NOMO-1 treated with dmso at 0.1 percent for 144 hours (cell line): ENCODE measurements at regions not wholly inside any gene's neighbourhood (a gene's known extent, or its start where the extent isn't known, plus 50 kb on each side); places are given as distances from the start of the nearest gene placed in this dataset.

Experiments used
- DNase-seq: peaks from one replicate; lab custom pipeline; 2025; ENCODE audit not compliant: unreplicated experiment; lab: John Stamatoyannopoulos, UW

GRCh38 chr3:44013967-44014366, 227.7 kb upstream of the TOPAZ1 start:
- DNase-seq, result no peak

GRCh38 chr3:44015170-44015569, 226.5 kb upstream of the TOPAZ1 start:
- DNase-seq, result no peak

DNA sequence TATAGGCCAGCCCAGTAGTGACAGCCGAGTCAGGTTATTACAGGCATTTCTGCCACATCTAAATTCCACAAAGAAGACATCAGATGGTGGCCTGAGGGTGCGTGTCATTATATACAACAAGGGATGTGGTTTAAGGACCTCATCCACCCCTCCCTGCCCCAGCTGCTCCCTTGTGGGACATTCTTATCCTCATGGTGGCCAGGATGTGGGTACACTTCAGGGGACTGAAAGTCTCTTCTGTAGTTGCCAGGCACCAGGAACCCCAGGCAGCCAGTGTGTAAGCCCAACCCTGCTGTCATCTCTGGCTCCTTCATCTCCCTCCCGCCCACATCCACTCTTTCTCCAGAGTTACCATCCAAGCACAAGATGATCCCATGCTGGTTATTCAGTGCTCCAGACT, 224.9 kb upstream of the TOPAZ1 start:
- DNase-seq, result no peak

DNA sequence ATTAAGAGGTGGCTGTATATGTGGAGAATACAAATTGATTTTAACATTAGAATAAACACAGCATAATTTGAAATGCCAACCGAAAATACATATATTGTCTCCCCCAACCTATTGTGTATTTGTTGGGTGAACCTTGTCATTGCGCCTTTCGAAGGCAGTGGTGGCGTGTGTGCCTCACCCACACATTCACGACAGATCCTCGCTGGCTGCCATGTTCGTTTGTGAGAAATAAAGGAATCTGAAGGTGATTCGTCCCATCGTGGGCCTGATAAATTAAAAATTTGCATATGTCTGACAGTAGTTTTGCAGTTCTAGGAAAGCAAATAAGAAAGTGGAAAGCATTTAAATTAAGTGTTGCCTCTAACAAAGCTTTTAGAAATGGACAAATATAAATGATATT, 222.8 kb upstream of the TOPAZ1 start:
- DNase-seq, result no peak

DNA sequence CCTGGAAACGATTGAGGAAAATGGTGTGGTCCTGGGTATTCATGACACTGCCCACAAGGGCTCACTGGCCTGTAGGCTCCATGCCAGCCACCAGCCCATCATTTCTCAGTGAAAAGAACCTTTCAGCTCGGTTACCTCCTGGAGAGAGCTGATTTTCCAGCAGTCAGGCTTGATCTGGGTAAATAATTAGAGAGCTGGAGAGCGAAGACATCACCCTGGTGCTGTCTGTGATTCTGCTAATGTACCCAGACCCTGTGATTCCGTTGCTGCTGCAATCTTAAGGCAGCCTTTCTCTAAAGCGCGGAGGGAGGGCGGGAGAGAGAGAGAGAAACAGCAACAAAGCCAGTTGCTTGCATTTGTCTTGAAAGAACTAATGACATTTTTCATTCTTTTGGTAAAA, 221.9 kb upstream of the TOPAZ1 start:
- DNase-seq, result no peak

DNA sequence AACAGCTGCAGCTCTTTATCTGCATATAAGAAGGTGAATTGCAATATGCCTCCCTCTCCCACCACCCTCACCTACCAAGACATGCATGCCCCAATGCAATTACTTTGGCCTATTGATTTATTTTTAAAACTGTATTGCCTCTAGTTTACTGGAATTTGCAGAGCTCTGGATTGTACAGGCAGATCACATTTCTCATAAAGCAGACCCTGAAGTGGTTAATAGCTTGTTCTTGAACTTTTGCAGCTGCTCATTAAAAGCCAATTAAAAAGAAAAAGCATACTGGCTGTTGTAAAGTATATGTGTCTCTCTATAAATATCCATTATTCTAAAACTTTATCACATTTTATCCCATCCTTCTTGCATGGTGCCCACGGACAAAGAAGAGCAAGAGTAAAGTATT, 221.5 kb upstream of the TOPAZ1 start:
- no peak for DNase-seq

- no peak for DNase-seq
These were observed 219.8 kb upstream of the TOPAZ1 start for GRCh38 chr3:44021651-44022594.

GRCh38 chr3:44023961-44024593, 217.6 kb upstream of the TOPAZ1 start:
- no peak for DNase-seq

GRCh38 chr3:44026220-44026865, 215.3 kb upstream of the TOPAZ1 start:
- no peak for DNase-seq

GRCh38 chr3:44029100-44029499, 212.6 kb upstream of the TOPAZ1 start:
- no peak for DNase-seq

DNA sequence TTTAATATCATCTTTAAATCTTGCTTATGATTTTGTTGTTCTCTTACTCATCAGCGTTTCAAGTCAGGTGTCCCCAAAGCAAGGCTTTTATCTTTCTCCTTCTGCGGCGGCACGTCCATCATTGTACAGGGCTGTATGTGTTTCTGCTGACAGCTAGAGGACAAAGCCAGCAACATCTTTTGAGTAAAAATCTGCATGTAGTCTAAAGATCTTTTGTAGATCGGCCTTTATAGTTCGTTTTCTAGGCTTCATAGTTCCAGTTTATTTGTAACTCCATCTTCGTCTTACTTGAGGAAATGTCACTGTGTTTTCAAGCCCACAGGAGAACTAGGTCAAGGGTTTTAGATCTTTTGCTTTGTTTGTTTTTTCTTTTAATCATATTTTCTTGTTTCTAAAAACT, 211.4 kb upstream of the TOPAZ1 start:
- no peak for DNase-seq

DNA sequence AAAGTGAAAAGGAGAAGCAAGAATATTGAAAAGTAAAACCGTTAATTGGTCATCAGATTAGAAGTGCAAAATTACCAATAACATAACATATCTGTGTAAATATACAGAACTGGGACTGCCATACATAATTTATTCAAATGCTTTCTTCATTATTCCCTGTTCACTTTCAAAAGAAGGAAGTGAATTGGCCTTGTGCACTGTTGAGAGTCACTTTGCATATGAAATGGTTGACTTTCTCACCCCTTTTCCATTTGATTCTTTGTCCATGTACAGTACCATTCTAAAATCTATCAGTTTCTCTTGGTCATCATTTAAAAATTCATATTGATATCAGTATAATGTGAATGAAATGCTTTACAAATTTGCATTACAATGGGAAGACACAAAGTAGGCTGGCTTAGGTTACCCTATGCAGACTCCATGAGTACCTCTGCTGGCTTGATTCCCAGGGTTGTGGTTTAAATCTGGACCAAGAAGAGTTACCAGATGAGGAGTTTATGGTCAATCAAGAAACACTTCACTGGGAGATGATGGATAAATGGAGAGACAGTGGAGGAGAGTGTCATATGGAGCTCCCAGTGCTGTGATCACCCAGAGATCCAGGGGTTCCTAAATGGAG, 210.9 kb upstream of the TOPAZ1 start:
- no peak for DNase-seq

DNA sequence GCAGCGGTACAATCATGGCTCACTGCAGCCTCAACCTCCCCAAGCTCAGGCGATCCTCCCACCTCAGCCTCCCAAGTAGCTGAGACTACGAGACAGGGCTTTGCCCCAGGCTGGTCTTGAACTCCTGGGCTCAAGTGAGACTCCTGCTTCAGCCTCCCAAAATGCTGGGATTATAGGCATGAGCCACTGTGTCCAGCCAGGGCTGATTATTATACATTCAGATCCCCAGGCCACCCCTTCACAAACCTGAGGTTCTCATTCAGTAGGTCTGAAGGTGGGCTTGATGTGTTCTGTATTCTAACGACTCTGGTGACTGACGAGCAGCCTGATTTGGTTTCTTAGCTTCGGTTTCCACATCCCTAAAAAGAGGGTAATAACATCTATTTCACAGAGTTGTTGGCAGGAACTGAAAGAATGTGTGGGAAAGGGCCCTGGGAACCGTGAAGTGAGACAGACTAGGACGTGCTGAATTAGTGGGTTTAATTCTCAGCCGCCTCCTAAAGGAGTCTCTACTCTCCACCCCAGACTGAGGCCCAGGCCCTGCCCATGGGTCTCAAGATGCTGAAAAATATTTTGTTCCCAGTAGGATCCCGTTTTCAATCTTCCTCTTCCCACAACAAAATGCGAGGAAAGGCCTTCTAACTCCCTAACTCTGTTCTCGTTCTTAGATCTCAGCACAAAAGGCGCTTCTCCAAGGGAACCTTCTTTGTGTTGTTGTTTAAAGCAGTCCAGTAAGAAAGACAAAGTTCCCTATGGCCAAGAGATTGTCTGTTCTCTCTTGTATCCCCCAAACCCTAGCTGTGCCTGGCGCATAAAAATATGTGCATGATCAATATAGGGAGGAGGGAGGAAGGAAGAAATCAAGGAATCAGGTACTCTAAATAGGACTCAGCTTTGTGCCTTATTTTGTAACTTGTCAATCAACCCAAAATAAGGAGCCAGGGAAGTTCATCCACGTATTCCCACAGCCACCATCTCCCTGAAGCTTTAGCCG, 210.0 kb upstream of the TOPAZ1 start:
- no peak for DNase-seq

GRCh38 chr3:44032487-44032886, 209.2 kb upstream of the TOPAZ1 start:
- no peak for DNase-seq

DNA sequence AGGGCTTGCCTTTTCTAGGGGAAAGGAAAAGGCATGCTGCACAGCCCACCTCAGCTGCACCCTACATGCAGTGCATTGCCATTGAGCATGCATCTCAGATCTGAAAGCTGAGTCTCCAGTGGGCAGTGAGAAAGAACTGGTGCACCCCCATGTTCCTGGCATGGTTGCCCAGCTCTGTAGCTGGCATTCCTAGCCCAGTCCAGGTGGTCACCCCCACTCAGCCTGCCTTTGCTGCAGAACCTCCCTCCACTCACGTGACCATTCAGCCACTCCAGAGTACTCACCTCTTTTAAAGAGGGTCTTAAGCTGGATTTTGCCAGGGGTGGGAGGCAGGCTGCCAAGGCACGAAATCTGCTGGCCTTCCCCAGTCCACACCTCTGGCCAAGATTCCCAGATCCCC, 208.6 kb upstream of the TOPAZ1 start:
- DNase-seq, result no peak

DNA sequence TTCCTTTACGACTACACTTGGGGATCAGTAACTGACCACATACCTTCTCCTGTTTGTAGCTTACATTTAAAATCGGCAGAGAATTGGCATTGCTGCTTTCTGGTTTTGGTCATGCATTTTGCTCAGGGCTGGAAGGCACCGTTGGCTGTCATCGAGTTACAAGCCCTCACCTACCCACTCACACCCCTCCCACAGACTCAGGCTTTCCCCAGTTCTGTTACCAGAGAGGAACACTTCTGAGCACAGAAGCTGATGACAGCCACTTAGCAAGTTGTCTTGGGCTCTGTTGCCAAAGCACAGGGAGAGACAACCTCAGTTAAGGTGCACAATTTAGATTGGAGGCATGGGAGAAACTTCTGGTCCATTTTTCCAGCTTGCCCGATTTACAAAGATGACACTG, 204.8 kb upstream of the TOPAZ1 start:
- DNase-seq, result no peak

DNA sequence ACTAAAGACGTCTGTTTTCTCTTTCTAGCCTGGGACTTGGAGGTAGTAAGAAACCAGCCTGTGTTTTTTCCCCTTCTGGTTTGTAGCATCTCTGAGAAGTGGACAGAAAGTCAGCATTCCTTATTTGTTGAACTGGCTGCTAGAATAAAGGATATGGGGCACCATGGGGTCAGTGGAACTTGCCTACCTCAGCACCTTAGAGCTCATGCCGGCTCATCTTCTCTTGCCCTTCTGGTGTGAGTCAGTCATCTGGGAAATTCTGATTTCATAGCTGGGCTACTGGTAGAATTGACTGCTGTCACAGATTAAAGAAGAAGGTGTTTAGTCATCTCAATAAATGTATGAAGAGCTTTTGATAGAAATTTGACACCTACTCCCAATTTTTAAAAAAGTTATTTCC, 202.7 kb upstream of the TOPAZ1 start:
- no peak for DNase-seq

- DNase-seq, result no peak
These were observed 200.0 kb upstream of the TOPAZ1 start for GRCh38 chr3:44041726-44042125.

- DNase-seq, result no peak
These were observed 198.9 kb upstream of the TOPAZ1 start for GRCh38 chr3:44042772-44043171.

DNA sequence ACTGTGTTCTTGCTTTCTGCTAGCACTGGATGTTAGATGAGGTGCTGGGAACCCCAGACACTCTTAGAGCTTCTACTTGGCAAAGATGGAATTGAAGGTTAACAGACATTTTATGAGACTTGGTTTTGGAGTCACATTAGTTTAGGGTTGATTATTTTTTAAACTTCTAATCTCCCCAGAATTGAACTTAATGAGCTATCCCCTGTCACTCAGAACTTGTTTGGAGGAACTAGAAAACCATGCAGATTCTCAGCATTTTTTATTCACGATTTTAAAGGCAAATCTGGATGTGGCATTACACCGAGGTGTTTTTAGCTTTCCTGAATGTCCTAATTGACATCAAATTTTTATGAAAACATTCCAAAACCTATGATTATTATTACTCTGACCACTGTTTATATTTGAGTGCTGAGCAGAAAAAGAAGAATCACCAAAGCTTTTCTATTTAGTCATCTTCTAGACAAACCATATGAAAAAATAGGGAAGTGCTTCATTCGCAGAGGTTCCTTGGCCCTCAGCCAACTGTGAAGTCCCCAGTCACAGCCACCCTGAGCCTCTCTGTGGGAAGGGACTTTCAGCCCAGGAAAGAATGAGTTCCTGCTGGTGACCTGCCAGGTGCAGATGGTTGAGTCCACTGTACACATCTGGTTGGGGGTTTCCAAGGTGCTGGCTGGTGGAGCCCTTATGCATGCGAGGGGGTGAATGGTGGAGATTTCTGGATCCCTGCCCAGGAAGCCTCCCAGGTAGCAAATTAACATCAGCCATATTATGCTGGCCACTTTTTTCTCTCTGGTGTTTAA, 196.0 kb upstream of the TOPAZ1 start:
- peak; percentile 47 for DNase-seq
